Fibroblast of peridontal ligament (primary cell): ENCODE measurements at regions not wholly inside any gene's neighbourhood (a gene's known extent, or its start where the extent isn't known, plus 50 kb on each side); places are given as distances from the start of the nearest gene placed in this dataset.

Experiments
- DNase-seq: peaks from one replicate; pipeline ENCODE4 v3.0.0-alpha.2; 2010; ENCODE audit errors: extremely low read depth

DNA sequence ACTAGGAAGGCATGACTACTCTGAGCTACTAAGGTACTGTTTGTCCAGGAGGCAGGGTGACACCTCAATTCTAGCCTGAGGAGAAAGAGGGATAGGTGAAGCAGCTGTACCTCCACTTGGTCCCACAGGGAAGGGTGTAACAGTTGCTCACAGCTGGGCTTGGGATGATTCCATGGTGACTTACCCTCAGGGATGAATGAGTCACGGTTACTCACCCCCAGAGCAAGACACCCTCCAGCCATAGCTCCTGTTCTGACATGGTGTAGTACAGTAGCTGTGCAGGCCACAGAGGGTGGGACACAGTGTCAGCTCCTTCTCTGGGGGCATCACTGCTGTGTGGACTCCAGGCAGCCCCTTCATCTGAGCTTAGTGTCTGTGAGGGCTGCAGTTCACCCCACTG is 868.6 kb upstream of the SEMA6D start:
- peak; percentile 8 for DNase-seq

DNA sequence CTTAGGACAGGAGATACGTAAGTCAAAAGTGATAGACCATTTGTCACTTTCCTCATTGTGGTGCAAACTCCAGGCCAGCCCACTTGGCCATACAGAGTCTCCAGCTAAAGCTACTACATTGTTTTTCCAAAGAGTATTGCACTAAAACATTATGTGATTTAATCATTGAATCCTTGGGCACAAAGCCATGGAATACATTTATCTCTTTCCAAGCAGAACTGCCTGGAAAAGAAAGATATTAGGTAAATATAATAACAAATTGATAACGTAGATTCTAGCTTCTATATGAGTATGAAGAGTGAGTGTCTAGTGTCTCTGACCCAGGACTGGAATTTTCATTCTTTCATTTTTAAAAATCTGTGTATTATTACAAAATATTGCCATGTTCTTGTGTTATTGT is 863.7 kb upstream of the SEMA6D start:
- no peak for DNase-seq

DNA sequence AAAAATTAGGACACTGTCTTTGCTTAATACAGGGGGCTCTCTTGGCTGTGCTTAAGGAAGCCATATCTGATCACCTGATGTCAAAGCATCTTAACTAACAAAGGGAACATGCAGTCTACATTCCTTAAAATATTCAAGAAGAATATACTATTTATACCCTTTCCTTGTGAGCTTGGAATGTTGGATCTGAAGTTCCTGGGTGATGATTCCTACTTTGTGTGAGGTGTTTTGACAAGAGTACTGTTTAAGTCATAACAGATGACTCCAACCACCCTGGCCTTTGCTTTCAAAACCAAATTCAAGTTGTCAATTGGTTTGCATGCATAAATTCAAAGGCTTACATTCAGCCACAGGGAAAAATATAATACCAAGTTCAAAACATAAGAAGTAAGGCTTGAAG is 862.7 kb upstream of the SEMA6D start:
- DNase-seq, result no peak

DNA sequence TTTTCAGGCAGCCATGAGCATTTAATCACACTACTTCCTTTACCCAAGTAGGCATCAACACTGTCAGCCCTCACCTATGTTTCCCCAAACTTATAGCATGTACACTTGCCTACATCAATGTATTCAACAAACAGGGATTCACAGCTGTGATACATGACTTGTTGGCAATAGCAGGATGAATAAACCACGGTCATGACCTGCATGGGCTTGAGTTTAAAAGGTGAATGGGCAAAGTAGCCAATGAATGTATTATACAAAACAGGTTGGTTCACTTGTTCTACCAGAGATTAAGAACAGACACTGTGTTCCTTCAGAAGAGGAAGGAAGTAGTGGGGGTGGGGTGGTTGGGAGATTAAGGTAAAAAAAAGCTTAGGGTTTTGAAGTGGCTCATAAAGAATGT is 861.9 kb upstream of the SEMA6D start:
- no peak for DNase-seq

DNA sequence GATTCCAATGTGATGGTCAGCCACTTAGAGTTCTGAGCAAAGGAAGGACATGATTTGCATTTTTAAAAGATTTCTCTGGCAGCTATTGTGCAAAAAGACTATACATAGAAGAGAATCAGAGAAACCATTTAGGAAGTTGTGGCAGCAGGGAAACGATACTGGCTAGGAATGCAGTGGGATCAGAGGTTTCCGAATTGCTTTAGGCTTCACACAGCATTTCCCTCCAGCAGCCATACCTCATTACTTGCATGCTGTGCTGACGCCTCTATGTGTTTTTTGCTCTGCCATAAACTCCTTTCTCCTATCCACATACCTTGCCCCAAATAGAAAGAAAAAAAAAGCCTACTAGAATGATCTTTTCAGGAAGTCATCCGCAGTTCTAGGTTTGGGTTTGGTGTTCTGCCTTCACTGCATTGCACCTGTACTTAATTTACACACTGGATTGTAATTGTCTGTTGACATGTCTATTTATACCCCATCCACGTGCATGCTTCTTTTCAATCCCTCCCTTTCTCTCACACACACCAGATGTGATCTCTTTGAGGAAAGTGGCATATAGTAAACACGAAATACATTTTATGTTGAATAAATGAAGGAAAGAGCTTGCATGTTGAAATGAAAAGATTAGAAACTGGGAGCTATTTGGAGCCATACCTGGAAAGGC is 860.3 kb upstream of the SEMA6D start:
- DNase-seq, result no peak

DNA sequence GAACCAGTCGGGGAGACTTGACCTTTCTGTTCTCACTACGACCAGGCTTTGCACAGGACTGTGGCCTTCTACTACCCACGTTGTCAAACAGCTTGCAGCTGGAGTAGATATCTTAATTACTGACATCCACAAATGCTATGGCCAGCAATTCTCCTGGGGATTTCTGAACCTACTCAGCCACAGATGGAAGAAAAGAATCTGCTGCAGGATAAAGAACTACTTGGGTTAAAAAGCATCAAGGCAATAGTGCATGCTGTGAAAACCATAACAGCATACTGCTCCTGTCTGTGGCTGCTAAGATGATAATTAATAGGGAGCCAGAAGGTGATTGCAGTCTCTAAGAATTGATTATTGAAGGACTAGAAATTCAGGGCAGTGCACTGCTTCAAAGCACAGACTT is 859.2 kb upstream of the SEMA6D start:
- DNase-seq, result no peak

DNA sequence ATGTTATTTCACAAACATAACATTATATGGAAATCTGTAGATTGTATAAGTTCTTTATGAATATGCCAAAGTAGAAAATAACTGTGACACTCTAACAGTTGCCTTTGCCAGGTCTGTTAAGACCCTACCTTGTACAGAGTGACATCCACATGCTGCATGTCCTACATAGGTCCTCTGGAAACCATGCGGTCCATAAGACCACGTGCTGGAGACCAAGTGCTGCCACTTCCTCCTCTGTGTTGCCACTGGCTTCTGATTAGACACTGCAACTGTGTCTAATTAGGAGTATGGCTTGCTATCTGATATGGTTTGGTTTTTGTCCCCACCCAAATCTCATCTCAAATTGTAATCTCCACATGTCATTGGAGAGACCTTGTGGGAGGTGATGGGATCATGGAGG is 855.5 kb upstream of the SEMA6D start:
- no peak for DNase-seq

DNA sequence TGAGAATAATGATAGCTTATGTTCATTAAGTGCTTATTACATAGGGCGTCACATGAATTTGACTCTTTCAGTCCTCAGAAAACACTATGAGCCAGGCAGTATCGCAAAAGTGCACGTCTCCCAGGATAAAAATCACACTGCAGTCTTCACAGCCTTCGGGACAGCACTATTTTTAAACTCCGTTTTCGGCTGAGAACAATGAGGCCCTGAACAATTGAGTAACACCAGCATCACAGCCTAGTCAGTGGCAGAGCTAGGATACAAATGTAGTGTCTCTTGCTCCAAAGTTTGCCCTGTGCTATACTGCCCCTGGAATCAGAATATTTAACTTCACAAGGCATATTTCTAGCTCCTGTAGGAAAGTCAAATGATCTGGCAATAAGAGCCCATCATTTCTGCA is 852.1 kb upstream of the SEMA6D start:
- DNase-seq, result no peak

DNA sequence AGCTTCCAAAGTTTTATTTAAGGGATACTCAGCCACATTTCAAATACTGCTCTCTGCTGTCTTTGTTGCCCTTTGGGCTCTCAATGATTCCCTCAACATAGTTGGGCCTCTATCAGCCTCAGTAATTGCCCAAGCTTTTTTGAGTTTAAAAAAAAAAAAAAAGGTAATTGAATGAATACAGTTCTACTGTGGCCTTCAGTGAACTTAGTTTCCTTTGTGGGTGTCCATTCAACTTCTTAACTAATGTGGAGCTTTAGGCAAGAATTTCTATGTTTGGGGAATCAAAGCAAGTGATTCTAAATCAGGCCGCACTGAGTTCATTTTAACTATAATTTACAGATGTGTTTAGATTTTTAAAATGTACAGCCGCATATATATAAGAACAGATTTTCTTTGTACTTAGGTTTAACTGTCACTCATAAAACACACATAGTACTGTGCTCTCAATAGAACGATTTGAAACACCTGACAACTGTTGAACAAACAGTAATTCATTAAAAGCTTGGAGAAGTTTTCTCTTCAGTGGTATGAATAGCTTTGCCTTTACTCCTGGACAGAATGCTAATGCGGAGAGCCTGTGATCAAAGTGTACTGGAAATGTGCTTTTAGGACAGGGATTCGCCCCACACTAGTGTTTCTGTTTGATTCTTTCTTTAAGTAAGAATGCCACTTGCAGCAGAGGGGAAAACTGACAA is 844.9 kb upstream of the SEMA6D start:
- no peak for DNase-seq

DNA sequence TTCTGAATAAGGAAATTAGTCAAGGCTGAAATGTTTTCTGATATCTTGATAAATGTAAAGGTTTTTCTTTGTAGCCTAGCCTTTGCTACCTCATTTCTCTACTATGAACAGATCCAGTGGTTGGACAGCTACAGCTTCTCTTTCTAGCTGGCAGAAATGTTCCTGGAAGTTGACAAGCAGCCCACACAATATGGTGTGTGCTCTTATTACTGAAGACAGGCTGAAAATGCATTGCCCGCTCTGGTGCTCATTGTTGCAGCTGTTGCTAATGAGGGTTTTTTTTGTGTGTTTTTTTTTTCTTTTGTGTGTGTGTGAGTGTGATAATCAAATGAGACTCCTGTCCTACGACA is 844.3 kb upstream of the SEMA6D start:
- DNase-seq, result no peak

DNA sequence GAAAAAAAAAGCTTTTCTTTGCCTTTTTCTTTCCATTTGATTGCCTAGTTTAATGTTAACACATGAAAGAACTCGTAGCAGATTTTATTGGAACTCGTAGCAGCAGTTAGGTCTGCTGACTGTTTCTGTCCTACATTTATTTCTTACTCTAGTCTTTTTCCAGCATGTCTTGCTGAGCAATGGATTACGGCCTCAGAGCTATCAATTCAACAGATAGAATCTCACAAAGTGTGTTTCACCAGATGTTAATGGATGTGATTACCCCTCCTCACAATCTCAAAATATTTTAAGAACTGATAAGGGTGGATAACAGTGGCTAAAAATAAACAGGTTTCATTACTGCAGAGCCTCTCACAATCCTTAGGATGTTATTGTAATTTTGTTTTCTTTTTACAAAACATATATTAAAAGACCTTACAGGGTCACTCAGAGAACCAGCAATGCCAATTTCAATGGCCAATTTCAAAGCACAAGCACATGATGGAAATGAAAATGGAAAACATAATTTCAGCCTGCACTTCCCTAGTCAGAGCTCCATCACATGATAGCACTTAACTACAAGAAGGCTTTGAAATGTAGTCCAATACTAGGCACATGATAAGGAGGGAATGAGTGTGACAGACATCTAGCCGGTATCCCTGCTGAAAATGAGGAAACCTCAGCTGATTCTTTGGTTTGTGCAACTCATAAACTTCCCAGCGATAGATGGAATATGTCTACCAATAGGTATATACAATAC is 838.1 kb upstream of the SEMA6D start:
- no peak for DNase-seq

DNA sequence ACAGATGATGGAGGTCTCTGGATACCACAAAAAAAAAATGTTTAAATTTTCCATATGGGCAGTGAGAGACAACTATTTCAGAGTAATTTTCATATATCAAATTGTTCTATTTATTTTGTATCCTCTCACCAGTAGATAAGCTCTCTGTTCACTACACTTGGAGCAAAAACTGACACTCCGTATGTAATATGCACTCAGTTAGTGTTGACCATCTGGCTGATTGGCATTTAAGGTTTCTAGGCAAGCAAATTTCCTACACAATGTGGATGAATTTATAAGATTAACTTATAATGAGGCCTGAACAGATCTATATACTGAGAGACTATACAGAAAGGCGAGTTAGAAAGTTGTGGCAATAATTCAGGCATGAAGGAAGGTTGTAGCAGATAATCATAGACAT is 836.5 kb upstream of the SEMA6D start:
- DNase-seq, result no peak

DNA sequence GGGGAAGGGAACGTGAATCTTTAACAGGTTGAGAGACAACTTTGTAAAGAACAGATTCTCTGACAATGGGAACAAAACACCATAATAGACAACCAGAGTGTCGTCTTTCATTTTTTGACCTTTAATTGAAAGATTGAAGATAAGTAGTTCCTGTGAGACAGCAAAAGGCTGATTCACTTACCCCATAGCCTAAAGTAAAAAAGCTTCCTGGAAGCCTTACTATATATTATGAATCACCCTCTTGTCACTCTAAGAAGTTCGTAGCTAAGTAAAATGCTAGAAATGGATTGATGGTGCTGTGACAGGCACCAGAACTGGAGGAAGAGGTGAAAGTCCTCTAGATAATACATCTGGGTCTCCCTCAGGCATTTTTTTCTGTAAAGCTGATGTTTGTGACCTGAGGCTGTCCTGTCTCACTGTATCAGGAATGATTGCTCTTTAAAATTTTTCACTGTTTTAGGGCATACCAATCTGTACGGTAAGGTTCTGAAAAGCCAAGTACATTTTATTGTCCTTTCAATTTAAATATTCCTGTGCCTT is 824.6 kb upstream of the SEMA6D start:
- no peak for DNase-seq

DNA sequence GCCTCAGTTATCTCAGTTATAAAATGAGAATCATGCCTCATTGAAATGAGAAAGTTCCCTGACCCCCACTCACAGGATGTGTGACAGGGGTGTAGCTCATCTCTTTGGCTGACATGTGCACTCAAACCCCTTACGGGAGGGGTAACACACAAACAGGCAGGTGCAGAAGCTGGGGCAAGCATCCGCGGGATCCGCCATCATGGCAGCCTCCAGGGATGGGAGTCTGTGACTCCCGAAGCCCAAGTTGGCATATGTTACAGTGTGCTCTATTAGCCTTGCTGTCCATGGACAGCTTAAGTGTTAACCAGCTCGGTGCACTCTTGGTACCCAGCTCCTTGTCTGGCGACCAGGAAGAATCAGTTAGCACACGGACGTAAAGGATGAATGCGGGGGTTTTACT is 822.7 kb upstream of the SEMA6D start:
- DNase-seq, result no peak

DNA sequence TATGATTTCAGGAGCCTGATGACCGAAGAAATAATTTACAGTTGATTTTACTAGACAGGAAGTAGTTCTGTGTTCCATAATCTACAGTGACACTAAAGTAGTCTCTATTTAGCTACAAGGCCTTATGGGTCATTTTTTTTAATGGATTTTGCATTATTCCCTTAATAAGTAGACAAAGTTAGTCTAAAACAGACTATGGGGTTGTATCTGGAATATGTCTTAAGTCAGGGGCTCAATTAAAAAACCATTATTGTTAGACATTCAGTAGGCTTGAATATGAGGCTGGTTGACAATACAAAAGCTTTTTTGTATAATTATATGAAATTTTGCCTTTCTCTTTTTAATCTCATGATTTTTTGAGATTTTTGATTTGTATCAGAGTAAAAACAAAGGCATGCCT is 820.0 kb upstream of the SEMA6D start:
- DNase-seq, result no peak

DNA sequence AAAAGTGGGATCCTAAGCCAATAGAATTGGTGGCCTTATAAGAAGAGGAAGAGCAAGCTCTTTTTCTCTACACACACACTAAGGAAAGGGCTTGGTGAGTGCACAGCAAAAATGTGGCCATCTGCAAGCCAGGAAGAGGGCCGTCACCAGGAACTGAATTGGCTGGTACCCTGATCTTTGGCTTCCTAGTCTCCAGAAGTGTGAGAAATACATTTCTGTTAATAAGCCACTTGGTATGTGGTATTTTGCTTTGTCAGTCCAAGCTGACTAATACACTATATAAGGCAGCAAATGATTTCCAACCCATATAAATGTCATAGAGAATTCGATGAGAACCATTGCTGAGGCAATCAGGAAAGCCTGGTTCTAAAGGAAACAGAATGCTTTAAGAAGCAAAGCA is 816.3 kb upstream of the SEMA6D start:
- no peak for DNase-seq

DNA sequence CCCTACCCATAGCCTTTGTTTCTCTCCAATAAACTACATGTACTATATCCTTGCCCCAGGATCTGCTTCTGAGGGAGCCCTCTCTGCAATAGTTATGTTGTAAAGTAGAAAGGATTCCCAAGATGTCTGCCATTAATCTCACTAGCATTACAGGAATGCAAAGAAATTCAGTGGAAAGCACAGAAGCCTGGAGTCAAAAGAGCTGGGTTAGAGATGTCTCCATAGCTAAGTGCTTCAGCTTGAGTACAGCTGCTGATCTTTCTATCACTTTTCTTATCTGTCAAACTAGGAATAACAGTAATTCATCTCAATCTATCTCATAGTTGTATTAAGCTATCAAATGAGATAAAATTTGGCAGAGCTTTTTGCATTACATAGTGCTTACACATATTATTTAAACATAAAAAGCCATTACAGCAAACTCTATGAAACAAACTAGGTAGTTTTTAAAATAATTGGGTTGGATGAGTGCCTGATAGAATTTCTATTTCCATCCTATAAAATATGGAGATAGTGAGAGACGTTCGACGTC is 799.5 kb upstream of the SEMA6D start:
- no peak for DNase-seq

DNA sequence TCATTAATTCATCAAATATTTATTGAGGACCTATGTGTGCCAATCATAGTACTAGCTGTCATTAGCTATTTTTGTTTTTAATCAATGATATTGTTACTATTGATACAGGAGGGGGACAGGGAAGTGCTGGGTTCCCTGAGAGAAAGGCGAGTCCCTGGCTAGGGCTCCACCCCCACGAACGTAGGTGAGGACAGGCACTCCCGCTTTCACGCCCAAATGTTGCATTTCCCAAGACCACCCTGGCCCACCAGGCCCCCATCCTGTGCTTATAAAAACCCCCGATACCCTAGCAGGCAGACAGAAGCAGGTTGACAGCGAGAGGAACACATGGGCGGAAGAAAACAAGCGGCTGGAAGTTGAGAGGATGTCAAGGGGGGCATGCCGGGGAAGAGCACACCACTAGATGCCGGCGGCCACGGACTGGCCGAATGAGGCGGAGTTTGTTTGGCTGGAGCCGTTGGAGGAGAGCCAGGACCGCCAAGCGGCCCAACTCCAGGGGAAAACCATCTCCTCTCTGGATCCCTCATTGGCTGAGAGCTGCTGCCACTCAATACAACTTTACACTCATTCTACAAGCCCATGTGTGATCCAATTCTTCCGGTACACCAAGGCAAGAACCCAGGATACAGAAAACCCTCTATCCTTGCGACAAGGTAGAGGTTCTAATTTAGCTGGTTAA is 798.7 kb upstream of the SEMA6D start:
- DNase-seq, result no peak

DNA sequence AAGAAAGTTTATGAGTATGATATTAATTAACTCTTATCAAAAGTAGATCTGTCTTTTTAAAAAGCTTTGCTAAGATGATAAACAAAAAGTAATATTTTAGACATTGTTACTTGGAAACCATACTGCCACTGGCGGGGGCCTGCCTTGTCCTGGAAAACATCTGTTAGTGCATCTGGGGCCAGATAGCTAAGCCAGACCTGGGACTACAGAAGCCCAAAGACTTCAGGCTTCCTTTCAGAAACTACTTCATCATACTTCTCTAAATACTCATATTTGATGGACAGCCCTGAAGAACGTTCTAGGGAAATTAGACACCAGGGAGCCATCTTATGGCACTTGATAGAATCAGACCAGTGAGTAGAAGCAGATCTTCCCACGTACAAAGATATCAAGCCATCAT is 795.4 kb upstream of the SEMA6D start:
- DNase-seq, result no peak

DNA sequence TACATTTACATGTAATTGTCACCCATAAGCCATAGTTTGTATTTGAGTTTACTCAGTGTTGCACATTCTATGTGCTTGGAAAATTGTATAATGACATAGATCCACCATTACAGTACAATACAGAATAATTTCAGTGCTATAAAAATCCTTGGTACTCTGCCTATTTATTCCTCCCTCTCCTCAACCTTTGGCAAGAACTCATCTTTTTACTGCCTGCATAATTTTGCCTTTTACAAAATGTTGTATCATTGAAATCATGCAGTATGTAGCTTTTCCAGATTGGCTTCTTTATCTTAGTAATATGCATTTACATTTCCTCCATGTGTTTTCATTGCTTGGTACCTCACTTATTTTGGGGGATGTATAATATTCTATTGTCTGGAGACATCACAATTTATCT is 786.9 kb upstream of the SEMA6D start:
- no peak for DNase-seq

DNA sequence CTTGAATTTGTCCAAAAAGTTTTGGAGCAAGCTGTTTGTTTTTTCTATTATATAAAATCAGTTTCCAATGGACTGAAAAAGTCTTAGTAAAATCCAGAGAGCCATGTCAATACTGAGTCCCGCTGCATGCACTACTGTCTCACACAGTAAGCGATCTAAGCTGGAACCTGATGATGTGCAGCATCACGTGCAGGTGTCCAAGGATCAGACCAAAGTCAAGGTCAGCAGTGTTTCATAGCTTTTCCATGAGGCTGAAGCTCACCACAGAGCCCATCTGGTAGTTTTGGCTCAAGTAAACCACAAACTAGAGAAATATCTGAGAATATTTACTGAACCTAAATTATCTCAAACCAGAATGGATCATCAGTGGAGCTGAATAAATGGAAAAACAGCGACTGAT is 784.0 kb upstream of the SEMA6D start:
- no peak for DNase-seq

DNA sequence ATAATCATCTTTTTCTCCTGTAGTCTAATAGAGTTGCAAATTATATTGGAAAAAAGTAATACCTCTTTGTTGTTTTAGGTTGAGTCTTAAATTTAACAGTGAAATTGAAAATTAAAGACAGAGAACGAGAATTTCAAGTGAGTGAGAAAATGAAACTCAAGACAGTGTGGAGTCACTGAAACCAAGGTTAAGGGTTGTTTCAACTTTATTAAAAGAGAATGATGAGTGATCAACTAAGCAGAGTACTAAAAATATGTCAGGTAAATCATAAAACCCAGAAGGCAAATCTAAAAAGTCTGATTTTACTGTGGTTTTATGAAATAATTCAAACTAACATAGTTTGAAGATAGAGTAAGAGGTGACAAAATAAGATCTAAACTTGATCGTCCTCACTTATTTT is 782.5 kb upstream of the SEMA6D start:
- no peak for DNase-seq
